SK-N-SH (cell line): ENCODE measurements at regions not wholly inside any gene's neighbourhood (a gene's known extent, or its start where the extent isn't known, plus 50 kb on each side); places are given as distances from the start of the nearest gene placed in this dataset.

ENCODE experiments used
- CTCF ChIA-PET: fragments of 300-600, 350-600 bp; formaldehyde crosslinking; extraction: SDS; loops from one replicate; lab custom pipeline; 2021; lab: Yijun Ruan, JAX
- POLR2A ChIA-PET: fragments of 350-600 bp; sonication (Branson Sonifier 250); formaldehyde crosslinking; extraction: SDS; loops from one replicate; lab custom pipeline; 2020; ENCODE audit warnings: antibody characterized with exemption, inconsistent platforms; lab: Yijun Ruan, JAX
- DNase-seq: peaks from one replicate; pipeline ENCODE4 v3.0.0; 2012
- H2AFZ ChIP-seq: fragments of 200-600 bp; sonication (generic); 2 replicates; pipeline ENCODE4 v1.8.1; 2016; ENCODE audit warnings: antibody characterized with exemption, mild to moderate bottlenecking, low read depth
- H3F3A ChIP-seq: fragments of 200-600 bp; sonication (generic); replicated peaks from 2 replicates; pipeline ENCODE3; 2016; ENCODE audit warnings: antibody characterized with exemption, mild to moderate bottlenecking; ENCODE audit not compliant: insufficient read depth
- H3K27ac ChIP-seq, 2 experiments: fragments of 200-500 bp in 1 of 2; fragments of 200-600 bp in 1 of 2; sonication (Bioruptor generic) in 1 of 2; sonication (generic), shearing (Covaris generic) in 1 of 2; 2 replicates each; pipeline versions ENCODE4 v1.5.1 to v1.6.1; 2014 to 2016; ENCODE audit warnings: low read depth in 2 of 2, inconsistent platforms in 1 of 2, low read length in 1 of 2, mild to moderate bottlenecking in 1 of 2, mixed read lengths in 1 of 2
- H3K27me3 ChIP-seq: fragments of 200-600 bp; sonication (generic), shearing (Covaris generic); 2 replicates; pipeline ENCODE4 v1.6.1; 2016; ENCODE audit warnings: mixed run types; ENCODE audit not compliant: insufficient read depth
- H3K36me3 ChIP-seq, 2 experiments: fragments of 200-500 bp in 1 of 2; fragments of 200-600 bp in 1 of 2; sonication (Bioruptor generic) in 1 of 2; sonication (generic) in 1 of 2; replicated peaks in 1 of 2; 2 replicates each; pipeline versions ENCODE3 to v1.5.1; 2014 to 2016; ENCODE audit warnings: low read length in 1 of 2, mild to moderate bottlenecking in 1 of 2; ENCODE audit not compliant: insufficient read depth in 2 of 2, control insufficient read depth in 1 of 2
- H3K4me1 ChIP-seq, 2 experiments: fragments of 200-500 bp in 1 of 2; fragments of 200-600 bp in 1 of 2; sonication (Bioruptor generic) in 1 of 2; sonication (generic), shearing (Covaris generic) in 1 of 2; 2 replicates each; pipeline versions ENCODE4 v1.5.1 to v1.6.1; 2014 to 2016; ENCODE audit warnings: low read depth in 1 of 2, low read length in 1 of 2, mixed run types in 1 of 2; ENCODE audit not compliant: insufficient read depth in 2 of 2, control insufficient read depth in 1 of 2
- H3K4me2 ChIP-seq: fragments of 200-600 bp; sonication (generic), shearing (Covaris generic); 2 replicates; pipeline ENCODE4 v1.6.1; 2017; ENCODE audit warnings: mixed run types
- H3K4me3 ChIP-seq, 2 experiments: fragments of 200-500 bp in 1 of 2; fragments of 200-600 bp in 1 of 2; sonication (Bioruptor generic) in 1 of 2; sonication (generic), shearing (Covaris generic) in 1 of 2; 2 replicates each; pipeline versions ENCODE4 v1.5.1 to v1.8.1; 2014 to 2016; ENCODE audit warnings: low read depth in 2 of 2, inconsistent platforms in 1 of 2, low read length in 1 of 2, mild to moderate bottlenecking in 1 of 2, mixed read lengths in 1 of 2, moderate library complexity in 1 of 2
- H3K79me2 ChIP-seq: fragments of 200-600 bp; sonication (generic); 2 replicates; pipeline ENCODE4 v1.8.1; 2017; ENCODE audit warnings: mild to moderate bottlenecking; ENCODE audit not compliant: insufficient read depth
- H3K9ac ChIP-seq: fragments of 200-600 bp; sonication (generic); 2 replicates; pipeline ENCODE4 v1.6.1; 2017; ENCODE audit warnings: mixed run types
- H3K9me2 ChIP-seq: fragments of 200-600 bp; sonication (generic); 2 replicates; pipeline ENCODE4 v1.6.1; 2017; ENCODE audit warnings: mixed run types
- H3K9me3 ChIP-seq: fragments of 200-600 bp; sonication (generic); 2 replicates; pipeline ENCODE4 v1.6.1; 2017; ENCODE audit warnings: mixed run types, mild to moderate bottlenecking, moderate library complexity
- H4K20me1 ChIP-seq: fragments of 200-600 bp; sonication (generic); 2 replicates; pipeline ENCODE4 v1.6.1; 2017; ENCODE audit warnings: mild to moderate bottlenecking, mixed run types; ENCODE audit not compliant: insufficient read depth
- CHD2 ChIP-seq: fragments of 150-350 bp; IDR thresholded peaks from 2 replicates; pipeline ENCODE4 v1.6.1; 2018; ENCODE audit warnings: low read length; ENCODE audit not compliant: partially characterized antibody
- ELF1 ChIP-seq: IDR thresholded peaks from 2 replicates; pipeline ENCODE4 v1.4.0; 2012
- FOXJ3 ChIP-seq: sonication (generic); formaldehyde crosslinking; IDR thresholded peaks from 2 replicates; pipeline ENCODE4 v1.5.1; 2020; ENCODE audit warnings: mild to moderate bottlenecking, missing genetic modification reagents
- MEF2A ChIP-seq: IDR thresholded peaks from 2 replicates; pipeline ENCODE4 v1.4.0; 2012; ENCODE audit warnings: low read depth, borderline replicate concordance
- RAD21 ChIP-seq: IDR thresholded peaks from 2 replicates; pipeline ENCODE4 v1.6.1; 2012; ENCODE audit warnings: mild to moderate bottlenecking, low read length
- REST ChIP-seq: IDR thresholded peaks from 2 replicates; pipeline ENCODE4 v1.6.1; 2012; ENCODE audit warnings: mild to moderate bottlenecking, low read depth, low read length, moderate library complexity
- RFX5 ChIP-seq: IDR thresholded peaks from 2 replicates; pipeline ENCODE4 v1.6.1; 2012; ENCODE audit warnings: mild to moderate bottlenecking, improper control_type of control experiment, low read length
- RXRA ChIP-seq: IDR thresholded peaks from 2 replicates; pipeline ENCODE4 v1.4.0; 2012; ENCODE audit warnings: low read depth, mild to moderate bottlenecking, borderline replicate concordance
- SMC3 ChIP-seq: IDR thresholded peaks from 2 replicates; pipeline ENCODE4 v1.6.1; 2012; ENCODE audit warnings: low read depth, low read length, improper control_type of control experiment
- TEAD4 ChIP-seq: IDR thresholded peaks from 2 replicates; pipeline ENCODE4 v1.4.0; 2012; ENCODE audit warnings: mild to moderate bottlenecking, borderline replicate concordance; ENCODE audit not compliant: insufficient read depth
- WGBS: methylation state at CpG from one replicate; pipeline ENCODE4 v1.1.6; 2017; ENCODE audit warnings: low lambda C conversion rate; 5-methylcytosine and 5-hydroxymethylcytosine counted together
- TF ChIP-seq, protein P1 (sequence below): fragments of 200-600 bp; sonication (generic); IDR thresholded peaks from 2 replicates; pipeline ENCODE4 v1.6.1; 2017; ENCODE audit warnings: antibody characterized with exemption, mild to moderate bottlenecking, moderate library complexity
- TF ChIP-seq, protein P2 (sequence below): fragments of 150-350 bp; IDR thresholded peaks from 2 replicates; pipeline ENCODE4 v1.6.1; 2017; ENCODE audit warnings: antibody characterized with exemption, low read length, low read depth, borderline replicate concordance

DNA sequence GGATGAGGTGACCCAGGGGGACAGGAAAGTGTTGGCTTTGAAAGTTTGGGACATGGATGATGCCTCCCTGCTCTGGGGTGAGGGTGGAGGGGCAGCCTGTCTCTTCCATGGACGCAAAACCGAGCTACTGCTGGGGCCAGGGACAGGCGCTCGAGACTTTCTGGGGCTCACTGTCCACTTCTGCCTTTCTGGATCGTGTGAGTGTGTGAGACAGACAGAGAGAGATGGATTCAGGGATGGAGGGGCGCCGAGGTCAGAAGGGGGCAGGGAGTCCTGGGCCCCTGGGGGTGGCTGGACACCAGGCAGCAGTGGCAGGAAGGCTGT, 78.0 kb upstream of the GATA5 start:
- H3K4me2 ChIP-seq = no peak overlapping the region
- ChIA-PET POLR2A (no interaction called here), CTCF (interaction anchor here (1.2 kb wide), 1 partner anchor 54 kb away, joined by 3 read pairs; no protein-coding TSS in a partner anchor)
- TF ChIP-seq, protein P1, sequence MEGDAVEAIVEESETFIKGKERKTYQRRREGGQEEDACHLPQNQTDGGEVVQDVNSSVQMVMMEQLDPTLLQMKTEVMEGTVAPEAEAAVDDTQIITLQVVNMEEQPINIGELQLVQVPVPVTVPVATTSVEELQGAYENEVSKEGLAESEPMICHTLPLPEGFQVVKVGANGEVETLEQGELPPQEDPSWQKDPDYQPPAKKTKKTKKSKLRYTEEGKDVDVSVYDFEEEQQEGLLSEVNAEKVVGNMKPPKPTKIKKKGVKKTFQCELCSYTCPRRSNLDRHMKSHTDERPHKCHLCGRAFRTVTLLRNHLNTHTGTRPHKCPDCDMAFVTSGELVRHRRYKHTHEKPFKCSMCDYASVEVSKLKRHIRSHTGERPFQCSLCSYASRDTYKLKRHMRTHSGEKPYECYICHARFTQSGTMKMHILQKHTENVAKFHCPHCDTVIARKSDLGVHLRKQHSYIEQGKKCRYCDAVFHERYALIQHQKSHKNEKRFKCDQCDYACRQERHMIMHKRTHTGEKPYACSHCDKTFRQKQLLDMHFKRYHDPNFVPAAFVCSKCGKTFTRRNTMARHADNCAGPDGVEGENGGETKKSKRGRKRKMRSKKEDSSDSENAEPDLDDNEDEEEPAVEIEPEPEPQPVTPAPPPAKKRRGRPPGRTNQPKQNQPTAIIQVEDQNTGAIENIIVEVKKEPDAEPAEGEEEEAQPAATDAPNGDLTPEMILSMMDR = no peak
- no peak for TF ChIP-seq CHD2
- no peak for TF ChIP-seq SMC3
- TF ChIP-seq ELF1 = no peak
- TF ChIP-seq RAD21 = no peak
- TF ChIP-seq TEAD4 = no peak
- TF ChIP-seq, protein P2, sequence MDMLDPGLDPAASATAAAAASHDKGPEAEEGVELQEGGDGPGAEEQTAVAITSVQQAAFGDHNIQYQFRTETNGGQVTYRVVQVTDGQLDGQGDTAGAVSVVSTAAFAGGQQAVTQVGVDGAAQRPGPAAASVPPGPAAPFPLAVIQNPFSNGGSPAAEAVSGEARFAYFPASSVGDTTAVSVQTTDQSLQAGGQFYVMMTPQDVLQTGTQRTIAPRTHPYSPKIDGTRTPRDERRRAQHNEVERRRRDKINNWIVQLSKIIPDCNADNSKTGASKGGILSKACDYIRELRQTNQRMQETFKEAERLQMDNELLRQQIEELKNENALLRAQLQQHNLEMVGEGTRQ = no peak
- TF ChIP-seq RXRA = no peak
- no peak for TF ChIP-seq RFX5
- TF ChIP-seq MEF2A = no peak
- no peak for TF ChIP-seq FOXJ3
- no peak for TF ChIP-seq REST
- no peak for DNase-seq
- no peaks in the 10 kb centered on the region for H3K36me3 ChIP-seq
- H3K4me1 ChIP-seq = peaks cover 0 to 11% of the 10 kb centered on the region in 2 experiments; a peak in 1 of 4 replicates
- no peak overlapping the region for H2AFZ ChIP-seq
- H4K20me1 ChIP-seq = no peaks in the 10 kb centered on the region
- H3K9me3 ChIP-seq = no peaks in the 10 kb centered on the region
- H3K4me3 ChIP-seq = no peak overlapping the region
- no peak overlapping the region for H3K9ac ChIP-seq
- peaks cover 31% of the 10 kb centered on the region for H3K27me3 ChIP-seq
- no peak overlapping the region for H3K27ac ChIP-seq
- H3F3A ChIP-seq = no peaks in the 10 kb centered on the region
- H3K9me2 ChIP-seq = no peaks in the 10 kb centered on the region
- no peaks in the 10 kb centered on the region for H3K79me2 ChIP-seq
- 47% methylated on average over 7 of the region's 7 CpGs for WGBS
